WTC11 (cell line): ENCODE measurements at regions not wholly inside any gene's neighbourhood (a gene's known extent, or its start where the extent isn't known, plus 50 kb on each side); places are given as distances from the start of the nearest gene placed in this dataset.

Experiments
- ATAC-seq: fragments of 200-7000 bp; cut with Tn5 transposase; 2 replicates; pipeline ENCODE4 v1.10.0; 2021; ENCODE audit warnings: mild to moderate bottlenecking, moderate library complexity
- CTCF ChIA-PET: fragments of 300-600 bp; sonication (Branson Sonifier 250); formaldehyde crosslinking; loops from one replicate; lab custom pipeline; 2021; ENCODE audit warnings: antibody characterized with exemption; lab: Charles Lee
- POLR2A ChIA-PET: fragments of 350-600 bp; sonication (Branson Sonifier 250); formaldehyde crosslinking; loops from one replicate; lab custom pipeline; 2021; ENCODE audit warnings: antibody characterized with exemption; lab: Charles Lee
- DNase-seq: peaks from one replicate; pipeline ENCODE4 v3.0.0; 2021; ENCODE audit warnings: low spot score
- H3K27ac Mint-ChIP-seq: 2 replicates; pipeline ENCODE4 v1.8.0; 2021; ENCODE audit warnings: mixed read lengths
- H3K27me3 Mint-ChIP-seq: 2 replicates; pipeline ENCODE4 v1.8.0; 2021; ENCODE audit warnings: low read depth, mild to moderate bottlenecking, moderate library complexity, mixed read lengths
- H3K36me3 Mint-ChIP-seq: 2 replicates; pipeline ENCODE4 v1.8.0; 2021; ENCODE audit warnings: mixed read lengths
- H3K4me1 Mint-ChIP-seq: 2 replicates; pipeline ENCODE4 v1.8.0; 2022; ENCODE audit warnings: mixed read lengths
- H3K4me3 Mint-ChIP-seq: 2 replicates; pipeline ENCODE4 v1.8.0; 2021; ENCODE audit warnings: mild to moderate bottlenecking, moderate library complexity, mixed read lengths
- H3K9me3 Mint-ChIP-seq: 2 replicates; pipeline ENCODE4 v1.8.0; 2021; ENCODE audit warnings: mixed read lengths
- AFF4 ChIP-seq: sonication (generic); formaldehyde crosslinking; IDR thresholded peaks from 2 replicates; pipeline ENCODE4 v1.8.1; 2023; ENCODE audit warnings: mild to moderate bottlenecking, missing genetic modification reagents, borderline replicate concordance
- ATF2 ChIP-seq: sonication (generic); formaldehyde crosslinking; IDR thresholded peaks from 2 replicates; pipeline ENCODE4 v1.8.1; 2022; ENCODE audit warnings: low read depth, missing genetic modification reagents, borderline replicate concordance
- ELF4 ChIP-seq: sonication (generic); formaldehyde crosslinking; IDR thresholded peaks from 2 replicates; pipeline ENCODE4 v1.8.1; 2022; ENCODE audit warnings: low read depth, mild to moderate bottlenecking, moderate library complexity, missing genetic modification reagents
- FOXJ3 ChIP-seq: sonication (generic); formaldehyde crosslinking; IDR thresholded peaks from 2 replicates; pipeline ENCODE4 v1.9.0; 2021; ENCODE audit warnings: missing genetic modification reagents, mild to moderate bottlenecking, borderline replicate concordance
- GRHL2 ChIP-seq: fragments of 250-450 bp; sonication (Bioruptor Pico); IDR thresholded peaks from 2 replicates; pipeline ENCODE4 v1.8.0; 2022; ENCODE audit warnings: mild to moderate bottlenecking, moderate library complexity; ENCODE audit not compliant: insufficient replicate concordance, severe bottlenecking
- GTF2I ChIP-seq: fragments of 250-450 bp; sonication (Bioruptor Pico); conservative IDR thresholded peaks from 2 replicates; pipeline ENCODE4 v1.4.0; 2021; ENCODE audit warnings: mild to moderate bottlenecking
- IRF1 ChIP-seq: sonication (generic); formaldehyde crosslinking; IDR thresholded peaks from 2 replicates; pipeline ENCODE4 v1.8.0; 2023; ENCODE audit warnings: missing genetic modification reagents
- JAZF1 ChIP-seq: fragments of 250-450 bp; sonication (Bioruptor Pico); IDR thresholded peaks from 2 replicates; pipeline ENCODE4 v1.9.0; 2021; ENCODE audit warnings: moderate library complexity, mild to moderate bottlenecking, inconsistent platforms
- NFE2L1 ChIP-seq: sonication (generic); formaldehyde crosslinking; IDR thresholded peaks from 2 replicates; pipeline ENCODE4 v1.8.1; 2023; ENCODE audit warnings: missing genetic modification reagents
- NFYB ChIP-seq: sonication (generic); formaldehyde crosslinking; conservative IDR thresholded peaks from 2 replicates; pipeline ENCODE4 v1.8.0; 2022; ENCODE audit warnings: low read depth, missing genetic modification reagents
- OVOL2 ChIP-seq: fragments of 250-450 bp; sonication (Bioruptor Pico); IDR thresholded peaks from 2 replicates; pipeline ENCODE4 v1.9.0; 2021; ENCODE audit warnings: mild to moderate bottlenecking, borderline replicate concordance
- SMAD4 ChIP-seq: sonication (generic); formaldehyde crosslinking; IDR thresholded peaks from 2 replicates; pipeline ENCODE4 v1.8.0; 2022; ENCODE audit warnings: mild to moderate bottlenecking, missing genetic modification reagents
- STAT6 ChIP-seq: sonication (generic); formaldehyde crosslinking; conservative IDR thresholded peaks from 2 replicates; pipeline ENCODE4 v1.8.1; 2023; ENCODE audit warnings: mild to moderate bottlenecking, low read depth, missing genetic modification reagents, moderate library complexity
- TEAD4 ChIP-seq: sonication (generic); formaldehyde crosslinking; IDR thresholded peaks from 2 replicates; pipeline ENCODE4 v1.8.0; 2022; ENCODE audit warnings: mild to moderate bottlenecking, missing genetic modification reagents
- TP53 ChIP-seq: sonication (generic); formaldehyde crosslinking; IDR thresholded peaks from 2 replicates; pipeline ENCODE4 v1.8.1; 2023; ENCODE audit warnings: mild to moderate bottlenecking, missing genetic modification reagents
- ZNF121 ChIP-seq: sonication (generic); formaldehyde crosslinking; IDR thresholded peaks from 2 replicates; pipeline ENCODE4 v1.8.0; 2023; ENCODE audit warnings: missing genetic modification reagents
- ZNF138 ChIP-seq: sonication (generic); formaldehyde crosslinking; conservative IDR thresholded peaks from 2 replicates; pipeline ENCODE4 v1.8.1; 2022; ENCODE audit warnings: mild to moderate bottlenecking, moderate library complexity, missing genetic modification reagents
- ZNF416 ChIP-seq: fragments of 250-450 bp; sonication (Bioruptor Pico); IDR thresholded peaks from 2 replicates; pipeline ENCODE4 v1.9.0; 2021; ENCODE audit warnings: mild to moderate bottlenecking, inconsistent platforms

GRCh38 chr15:36498916-36499315 lies 80.5 kb upstream of the CDIN1 start:
- Mint-ChIP-seq H3K27me3 (no peaks in the 10 kb centered on the region), H3K4me3 (no peak overlapping the region), H3K9me3 (no peaks in the 10 kb centered on the region), H3K4me1 (peaks cover 29% of the 10 kb centered on the region), H3K36me3 (no peaks in the 10 kb centered on the region), H3K27ac (no peak overlapping the region)
- no peak for ATAC-seq
- ChIA-PET CTCF (interaction anchor here (1.0 kb wide), 1 partner anchor 380 kb away, joined by 3 read pairs; no protein-coding TSS in a partner anchor), POLR2A (no interaction called here)
- no peak for DNase-seq
- no peak for TF ChIP-seq NFE2L1 (CRISPR knock-in tag)
- no peak for TF ChIP-seq ELF4 (CRISPR knock-in tag)
- TF ChIP-seq FOXJ3 (CRISPR knock-in tag) = no peak
- no peak for TF ChIP-seq NFYB (CRISPR knock-in tag)
- no peak for TF ChIP-seq JAZF1
- TF ChIP-seq ZNF138 (CRISPR knock-in tag) = no peak
- no peak for TF ChIP-seq GTF2I (CRISPR knock-in tag)
- TF ChIP-seq IRF1 = no peak
- no peak for TF ChIP-seq SMAD4
- TF ChIP-seq OVOL2 (CRISPR knock-in tag) = no peak
- TF ChIP-seq ATF2 = no peak
- no peak for TF ChIP-seq ZNF416
- TF ChIP-seq GRHL2 (CRISPR knock-in tag) = no peak
- TF ChIP-seq AFF4 = no peak
- no peak for TF ChIP-seq STAT6 (CRISPR knock-in tag)
- TF ChIP-seq TP53 (CRISPR knock-in tag) = no peak
- no peak for TF ChIP-seq TEAD4 (CRISPR knock-in tag)
- no peak for TF ChIP-seq ZNF121 (CRISPR knock-in tag)
